Astrocyte (in vitro differentiated cells and primary cell): ENCODE measurements at regions not wholly inside any gene's neighbourhood (a gene's known extent, or its start where the extent isn't known, plus 50 kb on each side); places are given as distances from the start of the nearest gene placed in this dataset.

Source experiments
- DNase-seq: peaks from one replicate; pipeline ENCODE4 v3.0.0-alpha.2; 2010; ENCODE audit warnings: low read depth
- FAIRE-seq: peaks from 2 replicates; lab custom pipeline; 2011; peaks lifted over from hg19 to GRCh38; lab: Jason Lieb, UNC
- H2AFZ ChIP-seq: 2 replicates; pipeline ENCODE4 v1.6.0; 2012; ENCODE audit warnings: low read depth, low read length, inconsistent platforms
- H3K27ac ChIP-seq: 2 replicates; pipeline ENCODE4 v1.5.1; 2011; ENCODE audit warnings: low read depth, low read length, inconsistent platforms
- H3K27me3 ChIP-seq: 2 replicates; pipeline ENCODE4 v1.6.0; 2011; ENCODE audit warnings: low read length, inconsistent platforms; ENCODE audit not compliant: insufficient read depth
- H3K36me3 ChIP-seq: 2 replicates; pipeline ENCODE4 v1.5.1; 2011; ENCODE audit warnings: low read length, inconsistent platforms; ENCODE audit not compliant: insufficient read depth
- H3K4me1 ChIP-seq: 2 replicates; pipeline ENCODE4 v1.5.1; 2011; ENCODE audit warnings: low read length, inconsistent platforms; ENCODE audit not compliant: insufficient read depth
- H3K4me2 ChIP-seq: 2 replicates; pipeline ENCODE4 v1.6.0; 2012; ENCODE audit warnings: low read length, inconsistent platforms
- H3K4me3 ChIP-seq: 2 replicates; pipeline ENCODE4 v1.5.1; 2011; ENCODE audit warnings: low read depth, mild to moderate bottlenecking, low read length, inconsistent platforms; ENCODE audit not compliant: insufficient read depth
- H3K79me2 ChIP-seq: 2 replicates; pipeline ENCODE4 v1.6.0; 2012; ENCODE audit warnings: mild to moderate bottlenecking, low read length, inconsistent platforms; ENCODE audit not compliant: insufficient read depth
- H3K9ac ChIP-seq: 2 replicates; pipeline ENCODE4 v1.6.0; 2012; ENCODE audit warnings: mild to moderate bottlenecking, low read length, inconsistent platforms
- H3K9me3 ChIP-seq: 2 replicates; pipeline ENCODE4 v1.5.1; 2012; ENCODE audit warnings: low read depth, mild to moderate bottlenecking, low read length, inconsistent platforms; ENCODE audit not compliant: insufficient read depth
- H4K20me1 ChIP-seq: 2 replicates; pipeline ENCODE4 v1.6.0; 2012; ENCODE audit warnings: low read length, inconsistent platforms; ENCODE audit not compliant: insufficient read depth
- H3K27ac Mint-ChIP-seq: one replicate; pipeline ENCODE4 v1.8.0; 2021; ENCODE audit warnings: mild to moderate bottlenecking, mixed read lengths; ENCODE audit not compliant: unreplicated experiment
- H3K27me3 Mint-ChIP-seq: one replicate; pipeline ENCODE4 v1.8.0; 2021; ENCODE audit warnings: low read depth, mixed read lengths; ENCODE audit not compliant: unreplicated experiment
- H3K36me3 Mint-ChIP-seq: one replicate; pipeline ENCODE4 v1.8.0; 2021; ENCODE audit warnings: low read depth, mixed read lengths; ENCODE audit not compliant: unreplicated experiment
- H3K4me1 Mint-ChIP-seq: one replicate; pipeline ENCODE4 v1.8.0; 2021; ENCODE audit warnings: low read depth, mixed read lengths; ENCODE audit not compliant: unreplicated experiment
- H3K4me3 Mint-ChIP-seq: one replicate; pipeline ENCODE4 v1.8.0; 2021; ENCODE audit warnings: mild to moderate bottlenecking, moderate library complexity, mixed read lengths; ENCODE audit not compliant: unreplicated experiment
- H3K9me3 Mint-ChIP-seq: one replicate; pipeline ENCODE4 v1.8.0; 2021; ENCODE audit warnings: mild to moderate bottlenecking, mixed read lengths; ENCODE audit not compliant: unreplicated experiment
- EZH2 ChIP-seq: IDR thresholded peaks from 2 replicates; pipeline ENCODE4 v1.6.1; 2012; ENCODE audit warnings: mild to moderate bottlenecking, low read length, inconsistent platforms; ENCODE audit not compliant: insufficient read depth
- TF ChIP-seq, protein P1 (sequence below): IDR thresholded peaks from 2 replicates; pipeline ENCODE4 v1.5.1; 2011; ENCODE audit warnings: low read depth, mild to moderate bottlenecking, inconsistent platforms, low read length, moderate library complexity; ENCODE audit not compliant: insufficient read depth

DNA sequence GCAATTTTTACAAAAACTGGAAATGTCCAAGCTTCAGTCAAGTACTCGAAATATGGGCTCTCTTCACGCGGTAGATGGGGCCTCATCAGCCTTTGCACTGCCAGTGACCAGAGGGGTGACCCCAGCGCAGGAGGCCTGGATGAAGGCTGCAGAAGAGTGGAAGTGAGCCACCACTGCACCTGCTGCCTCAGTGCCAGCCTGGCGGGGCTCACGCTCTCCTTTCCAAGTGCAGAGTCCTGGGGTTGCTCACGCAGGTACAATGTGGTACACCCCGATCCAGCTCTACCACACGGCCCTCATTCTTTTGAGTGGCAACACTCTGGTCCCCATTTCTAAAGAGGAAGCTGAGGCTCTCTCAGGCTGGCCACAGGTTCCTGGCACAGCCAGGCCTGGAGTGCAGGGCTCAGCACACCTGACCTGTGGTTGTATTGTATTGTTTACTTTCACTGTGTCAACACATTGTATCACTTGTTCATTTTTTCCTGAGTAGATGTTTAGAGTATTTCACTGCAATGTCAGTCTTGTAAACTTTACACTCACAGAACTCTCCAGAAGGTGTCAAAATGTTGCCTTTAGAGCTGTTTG, 97.3 kb upstream of the SOX1 start:
- Histone ChIP-seq H3K4me2 (no peak overlapping the region), H3K27me3 (peaks cover 8% of the 10 kb centered on the region), H4K20me1 (no peaks in the 10 kb centered on the region), H3K9me3 (peaks cover 14% of the 10 kb centered on the region), H3K79me2 (no peaks in the 10 kb centered on the region), H3K27ac (no peak overlapping the region), H3K36me3 (no peaks in the 10 kb centered on the region), H3K4me1 (no peaks in the 10 kb centered on the region), H2AFZ (no peak overlapping the region), H3K9ac (no peak overlapping the region), H3K4me3 (no peak overlapping the region)
- Mint-ChIP-seq H3K9me3 (no peaks in the 10 kb centered on the region), H3K4me1 (peaks cover 18% of the 10 kb centered on the region), H3K36me3 (no peaks in the 10 kb centered on the region), H3K27ac (no peak overlapping the region), H3K27me3 (peaks cover 51% of the 10 kb centered on the region), H3K4me3 (no peak overlapping the region)
- FAIRE-seq (no peak), DNase-seq (no peak)
- TF ChIP-seq EZH2 = no peak
- TF ChIP-seq, protein P1, sequence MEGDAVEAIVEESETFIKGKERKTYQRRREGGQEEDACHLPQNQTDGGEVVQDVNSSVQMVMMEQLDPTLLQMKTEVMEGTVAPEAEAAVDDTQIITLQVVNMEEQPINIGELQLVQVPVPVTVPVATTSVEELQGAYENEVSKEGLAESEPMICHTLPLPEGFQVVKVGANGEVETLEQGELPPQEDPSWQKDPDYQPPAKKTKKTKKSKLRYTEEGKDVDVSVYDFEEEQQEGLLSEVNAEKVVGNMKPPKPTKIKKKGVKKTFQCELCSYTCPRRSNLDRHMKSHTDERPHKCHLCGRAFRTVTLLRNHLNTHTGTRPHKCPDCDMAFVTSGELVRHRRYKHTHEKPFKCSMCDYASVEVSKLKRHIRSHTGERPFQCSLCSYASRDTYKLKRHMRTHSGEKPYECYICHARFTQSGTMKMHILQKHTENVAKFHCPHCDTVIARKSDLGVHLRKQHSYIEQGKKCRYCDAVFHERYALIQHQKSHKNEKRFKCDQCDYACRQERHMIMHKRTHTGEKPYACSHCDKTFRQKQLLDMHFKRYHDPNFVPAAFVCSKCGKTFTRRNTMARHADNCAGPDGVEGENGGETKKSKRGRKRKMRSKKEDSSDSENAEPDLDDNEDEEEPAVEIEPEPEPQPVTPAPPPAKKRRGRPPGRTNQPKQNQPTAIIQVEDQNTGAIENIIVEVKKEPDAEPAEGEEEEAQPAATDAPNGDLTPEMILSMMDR = no peak

DNA sequence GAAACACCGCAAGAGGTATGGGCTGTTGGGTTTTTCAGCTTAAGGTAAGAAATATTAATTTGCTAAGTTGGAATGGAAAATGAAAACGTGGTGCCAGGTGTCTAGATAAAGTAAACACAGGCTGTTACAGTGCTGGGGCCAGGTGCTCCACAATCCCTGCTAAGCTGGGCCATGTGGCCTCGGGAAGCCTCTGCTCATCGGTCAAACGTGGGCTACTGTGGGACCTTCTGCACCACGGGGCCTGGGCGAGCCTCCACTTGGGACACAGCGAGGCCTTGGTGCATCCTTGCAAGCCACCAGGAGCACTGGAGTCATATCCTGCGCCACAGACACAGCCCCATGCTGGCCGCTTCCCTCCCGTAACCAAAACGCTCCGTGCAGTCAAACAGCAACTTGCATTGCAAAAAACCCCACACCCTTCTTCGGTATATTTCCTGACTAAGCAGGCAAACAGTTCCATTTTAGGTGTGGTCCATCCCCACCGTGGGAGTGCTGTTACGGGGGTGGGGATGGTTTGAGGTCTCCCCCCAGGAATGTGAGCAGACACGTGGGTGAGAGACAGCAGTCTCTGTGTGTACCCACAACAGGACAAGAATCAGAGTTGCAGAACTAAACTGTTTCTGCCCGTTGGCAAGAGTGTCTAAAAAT, 96.3 kb upstream of the SOX1 start:
- Mint-ChIP-seq H3K4me1 (peaks cover 18% of the 10 kb centered on the region), H3K4me3 (no peak overlapping the region), H3K9me3 (peaks cover 3% of the 10 kb centered on the region), H3K27me3 (peaks cover 48% of the 10 kb centered on the region), H3K27ac (no peak overlapping the region), H3K36me3 (no peaks in the 10 kb centered on the region)
- FAIRE-seq (no peak), DNase-seq (no peak)
- no peak overlapping the region for H3K4me3 ChIP-seq
- H3K36me3 ChIP-seq = no peaks in the 10 kb centered on the region
- H3K79me2 ChIP-seq = no peaks in the 10 kb centered on the region
- no peaks in the 10 kb centered on the region for H4K20me1 ChIP-seq
- no peak overlapping the region for H3K27ac ChIP-seq
- no peak overlapping the region for H3K4me2 ChIP-seq
- H3K9me3 ChIP-seq = peaks cover 24% of the 10 kb centered on the region
- H2AFZ ChIP-seq = no peak overlapping the region
- no peaks in the 10 kb centered on the region for H3K4me1 ChIP-seq
- H3K9ac ChIP-seq = no peak overlapping the region
- peaks cover 8% of the 10 kb centered on the region for H3K27me3 ChIP-seq
- TF ChIP-seq, protein P1 = no peak
- no peak for TF ChIP-seq EZH2
